ENCODE measurements at regions not wholly inside any gene's neighbourhood (a gene's known extent, or its start where the extent isn't known, plus 50 kb on each side); places are given as distances from the start of the nearest gene placed in this dataset.

GRCh38 chr11:69394234-69394868 is 87.1 kb upstream of the LINC01488 start:
- TF ChIP-seq PRDM10 (tag by site-specific recombination; IDR thresholded peaks at IDR 0.05) (no peak), ZEB2 (tag by site-specific recombination; IDR thresholded peaks at IDR 0.05) (no peak), CTCF (tag by site-specific recombination; IDR thresholded peaks at IDR 0.05) (no peak), ZBTB11 (tag by site-specific recombination; conservative IDR thresholded peaks at IDR 0.05; ENCODE audit: low read depth) (no peak), OVOL3 (tag by site-specific recombination; IDR thresholded peaks at IDR 0.05) (no peak), ZNF341 (tag by site-specific recombination; IDR thresholded peaks at IDR 0.05; ENCODE audit: low read depth) (no peak), ZNF549 (tag by site-specific recombination; IDR thresholded peaks at IDR 0.05) (no peak)
- TF ChIP-seq, protein P1, sequence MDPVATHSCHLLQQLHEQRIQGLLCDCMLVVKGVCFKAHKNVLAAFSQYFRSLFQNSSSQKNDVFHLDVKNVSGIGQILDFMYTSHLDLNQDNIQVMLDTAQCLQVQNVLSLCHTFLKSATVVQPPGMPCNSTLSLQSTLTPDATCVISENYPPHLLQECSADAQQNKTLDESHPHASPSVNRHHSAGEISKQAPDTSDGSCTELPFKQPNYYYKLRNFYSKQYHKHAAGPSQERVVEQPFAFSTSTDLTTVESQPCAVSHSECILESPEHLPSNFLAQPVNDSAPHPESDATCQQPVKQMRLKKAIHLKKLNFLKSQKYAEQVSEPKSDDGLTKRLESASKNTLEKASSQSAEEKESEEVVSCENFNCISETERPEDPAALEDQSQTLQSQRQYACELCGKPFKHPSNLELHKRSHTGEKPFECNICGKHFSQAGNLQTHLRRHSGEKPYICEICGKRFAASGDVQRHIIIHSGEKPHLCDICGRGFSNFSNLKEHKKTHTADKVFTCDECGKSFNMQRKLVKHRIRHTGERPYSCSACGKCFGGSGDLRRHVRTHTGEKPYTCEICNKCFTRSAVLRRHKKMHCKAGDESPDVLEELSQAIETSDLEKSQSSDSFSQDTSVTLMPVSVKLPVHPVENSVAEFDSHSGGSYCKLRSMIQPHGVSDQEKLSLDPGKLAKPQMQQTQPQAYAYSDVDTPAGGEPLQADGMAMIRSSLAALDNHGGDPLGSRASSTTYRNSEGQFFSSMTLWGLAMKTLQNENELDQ (tag by site-specific recombination; IDR thresholded peaks at IDR 0.05; ENCODE audit: low read depth), result no peak
- TF ChIP-seq, protein P2, sequence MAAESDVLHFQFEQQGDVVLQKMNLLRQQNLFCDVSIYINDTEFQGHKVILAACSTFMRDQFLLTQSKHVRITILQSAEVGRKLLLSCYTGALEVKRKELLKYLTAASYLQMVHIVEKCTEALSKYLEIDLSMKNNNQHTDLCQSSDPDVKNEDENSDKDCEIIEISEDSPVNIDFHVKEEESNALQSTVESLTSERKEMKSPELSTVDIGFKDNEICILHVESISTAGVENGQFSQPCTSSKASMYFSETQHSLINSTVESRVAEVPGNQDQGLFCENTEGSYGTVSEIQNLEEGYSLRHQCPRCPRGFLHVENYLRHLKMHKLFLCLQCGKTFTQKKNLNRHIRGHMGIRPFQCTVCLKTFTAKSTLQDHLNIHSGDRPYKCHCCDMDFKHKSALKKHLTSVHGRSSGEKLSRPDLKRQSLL (tag by site-specific recombination; IDR thresholded peaks at IDR 0.05), result no peak
- TF ChIP-seq, protein P3, sequence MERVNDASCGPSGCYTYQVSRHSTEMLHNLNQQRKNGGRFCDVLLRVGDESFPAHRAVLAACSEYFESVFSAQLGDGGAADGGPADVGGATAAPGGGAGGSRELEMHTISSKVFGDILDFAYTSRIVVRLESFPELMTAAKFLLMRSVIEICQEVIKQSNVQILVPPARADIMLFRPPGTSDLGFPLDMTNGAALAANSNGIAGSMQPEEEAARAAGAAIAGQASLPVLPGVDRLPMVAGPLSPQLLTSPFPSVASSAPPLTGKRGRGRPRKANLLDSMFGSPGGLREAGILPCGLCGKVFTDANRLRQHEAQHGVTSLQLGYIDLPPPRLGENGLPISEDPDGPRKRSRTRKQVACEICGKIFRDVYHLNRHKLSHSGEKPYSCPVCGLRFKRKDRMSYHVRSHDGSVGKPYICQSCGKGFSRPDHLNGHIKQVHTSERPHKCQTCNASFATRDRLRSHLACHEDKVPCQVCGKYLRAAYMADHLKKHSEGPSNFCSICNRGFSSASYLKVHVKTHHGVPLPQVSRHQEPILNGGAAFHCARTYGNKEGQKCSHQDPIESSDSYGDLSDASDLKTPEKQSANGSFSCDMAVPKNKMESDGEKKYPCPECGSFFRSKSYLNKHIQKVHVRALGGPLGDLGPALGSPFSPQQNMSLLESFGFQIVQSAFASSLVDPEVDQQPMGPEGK (tag by site-specific recombination; IDR thresholded peaks at IDR 0.05), result no peak

Measured in HEK293 (cell line).